ENCODE measurements at regions not wholly inside any gene's neighbourhood (a gene's known extent, or its start where the extent isn't known, plus 50 kb on each side); places are given as distances from the start of the nearest gene placed in this dataset.
"Not testable (repeated sequence)": the region's sequence is repeated elsewhere in the genome, so short reads cannot be mapped to it uniquely, and the experiment has no call there.

GRCh38 chr9:97219443-97220140, 87.9 kb upstream of the CCDC180 start:
- TF ChIP-seq CTCF (IDR thresholded peaks at IDR 0.05; ENCODE audit: low read depth, low read length, poor library complexity, severe bottlenecking); EZH2phosphoT487 (IDR thresholded peaks at IDR 0.05; ENCODE audit: borderline replicate concordance, low read length): not testable (repeated sequence)

Data from DOHH2 (cell line).